H1 (cell line): ENCODE measurements at regions not wholly inside any gene's neighbourhood (a gene's known extent, or its start where the extent isn't known, plus 50 kb on each side); places are given as distances from the start of the nearest gene placed in this dataset.

Experiments
- ATF2 ChIP-seq: IDR thresholded peaks from 2 replicates; pipeline ENCODE4 v1.6.1; 2012; ENCODE audit warnings: low read length, inconsistent platforms
- BCL11A ChIP-seq, 2 experiments: IDR thresholded peaks; one replicate each; pipeline ENCODE4 v1.6.1; 2011; ENCODE audit warnings: low read depth in 2 of 2, low read length in 2 of 2, mild to moderate bottlenecking in 2 of 2
- KDM4A ChIP-seq: IDR thresholded peaks from one replicate; pipeline ENCODE4 v1.7.1; 2012; ENCODE audit warnings: low read depth, mild to moderate bottlenecking, moderate library complexity, low read length, inconsistent platforms; ENCODE audit not compliant: severe bottlenecking
- PHF8 ChIP-seq: fragments of 200-600 bp; sonication (generic); conservative IDR thresholded peaks from 2 replicates; pipeline ENCODE4 v1.7.1; 2012; ENCODE audit warnings: low read depth, mild to moderate bottlenecking, inconsistent platforms, low read length, moderate library complexity
- SAP30 ChIP-seq: fragments of 300-600 bp; sonication (generic); IDR thresholded peaks from 2 replicates; pipeline ENCODE4 v1.7.1; 2012; ENCODE audit warnings: low read length, moderate library complexity, mild to moderate bottlenecking, inconsistent platforms; ENCODE audit not compliant: insufficient read depth, insufficient replicate concordance
- SIRT6 ChIP-seq: IDR thresholded peaks from one replicate; pipeline ENCODE4 v1.7.1; 2012; ENCODE audit warnings: low read length, inconsistent platforms
- SP2 ChIP-seq: IDR thresholded peaks from 2 replicates; pipeline ENCODE4 v1.6.1; 2012; ENCODE audit warnings: mild to moderate bottlenecking, low read length, inconsistent platforms
- SUZ12 ChIP-seq: fragments of 200-600 bp; sonication (generic); IDR thresholded peaks from 2 replicates; pipeline ENCODE4 v1.6.1; 2012; ENCODE audit warnings: mild to moderate bottlenecking, inconsistent platforms, low read length, moderate library complexity, mixed read lengths
- TAF1 ChIP-seq: IDR thresholded peaks from 2 replicates; pipeline ENCODE4 v1.6.1; 2011; ENCODE audit warnings: mild to moderate bottlenecking, low read depth, low read length
- TCF12 ChIP-seq: IDR thresholded peaks from 2 replicates; pipeline ENCODE4 v1.6.1; 2011; ENCODE audit warnings: low read depth, mild to moderate bottlenecking, low read length

GRCh38 chr17:79520167-79521165 lies 90.4 kb downstream of the RBFOX3 start (continued):
- TF ChIP-seq SAP30 (no peak), TAF1 (no peak), SUZ12 (no peak), BCL11A (IDR thresholded peaks at IDR 0.05; ENCODE audit: low read depth in 2 of 2, low read length in 2 of 2) (no peak), SIRT6 (no peak), SP2 (no peak), PHF8 (no peak), TCF12 (no peak), KDM4A (no peak), ATF2 (no peak)
